ENCODE measurements at regions not wholly inside any gene's neighbourhood (a gene's known extent, or its start where the extent isn't known, plus 50 kb on each side); places are given as distances from the start of the nearest gene placed in this dataset.
"Not testable (repeated sequence)": the region's sequence is repeated elsewhere in the genome, so short reads cannot be mapped to it uniquely, and the experiment has no call there.

DNA sequence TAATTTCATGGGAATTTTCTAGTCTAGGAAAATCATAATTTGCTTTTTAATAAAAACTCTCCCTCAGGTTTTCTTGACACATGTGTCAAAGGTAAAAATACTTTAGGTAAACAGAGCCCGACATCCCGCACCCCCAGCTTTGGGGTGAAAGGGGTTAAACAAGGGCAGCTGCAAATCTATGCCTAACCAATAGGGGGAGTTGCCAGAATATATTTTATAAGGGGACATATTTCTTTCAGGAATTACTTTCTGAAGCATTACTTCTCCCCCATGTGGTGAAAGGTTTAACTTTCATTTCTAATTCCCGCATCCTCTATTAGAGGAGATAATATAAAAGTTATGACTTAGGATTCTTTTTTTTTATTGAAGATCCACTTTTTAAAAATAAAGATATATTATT lies 53.9 kb upstream of the HEPH start:
- peak; percentile 0 for DNase-seq

DNA sequence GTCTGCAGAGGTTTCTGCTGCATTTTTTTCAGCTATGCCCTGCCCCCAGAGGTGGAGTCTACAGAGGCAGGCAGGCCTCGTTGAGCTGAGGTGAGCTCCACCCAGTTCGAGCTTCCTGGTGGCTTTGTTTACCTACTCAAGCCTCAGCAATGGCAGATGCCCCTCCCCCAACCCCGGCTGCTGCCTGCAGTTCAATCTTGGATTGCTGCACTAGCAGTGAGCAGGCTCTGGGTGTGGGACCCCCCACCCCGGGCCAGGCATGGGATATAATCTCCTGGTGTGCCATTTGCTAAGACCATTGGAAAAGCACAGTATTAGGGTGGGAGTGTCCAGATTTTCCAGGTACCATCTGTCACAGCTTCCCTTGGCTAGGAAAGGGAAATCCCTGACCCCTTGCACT lies 56.2 kb upstream of the HEPH start:
- DNase-seq = not testable (repeated sequence)

DNA sequence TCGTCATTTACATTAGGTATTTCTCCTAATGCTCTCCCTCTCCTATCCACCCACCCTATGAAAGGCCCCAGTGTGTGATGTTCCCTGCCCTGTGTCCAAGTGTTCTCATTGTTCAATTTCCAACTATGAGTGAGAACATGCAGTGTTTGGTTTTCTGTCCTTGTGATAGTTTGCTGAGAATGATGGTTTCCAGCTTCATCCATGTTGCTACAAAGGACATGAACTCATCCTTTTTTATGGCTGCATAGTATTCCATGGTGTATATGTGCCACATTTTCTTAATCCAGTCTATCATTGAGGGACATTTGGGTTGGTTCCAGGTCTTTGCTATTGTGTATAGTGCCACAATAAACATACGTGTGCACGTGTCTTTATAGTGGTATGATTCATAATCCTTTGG lies 61.6 kb upstream of the HEPH start:
- DNase-seq = not testable (repeated sequence)

DNA sequence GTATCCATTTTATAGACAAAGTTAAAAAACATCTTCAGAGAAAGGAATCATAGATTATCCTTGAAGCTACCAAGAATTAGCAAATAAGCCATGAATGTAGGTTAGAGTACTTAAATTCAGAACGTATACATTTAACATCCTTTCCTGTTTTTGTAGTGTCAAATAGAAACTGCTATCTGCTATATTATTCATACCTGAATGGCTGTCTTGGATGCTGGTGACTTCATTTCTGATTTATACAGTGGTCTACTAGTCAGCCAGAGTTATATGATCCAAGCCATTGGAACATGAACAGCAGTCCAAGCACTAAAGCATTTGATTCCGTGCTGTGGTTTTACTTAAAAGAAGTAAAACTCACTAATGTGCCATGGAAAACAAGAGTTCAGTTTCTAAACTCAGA lies 58.3 kb upstream of the VSIG4 start:
- no peak for DNase-seq

GRCh38 chrX:66096987-66097386 lies 57.1 kb upstream of the VSIG4 start:
- DNase-seq = not testable (repeated sequence)

DNA sequence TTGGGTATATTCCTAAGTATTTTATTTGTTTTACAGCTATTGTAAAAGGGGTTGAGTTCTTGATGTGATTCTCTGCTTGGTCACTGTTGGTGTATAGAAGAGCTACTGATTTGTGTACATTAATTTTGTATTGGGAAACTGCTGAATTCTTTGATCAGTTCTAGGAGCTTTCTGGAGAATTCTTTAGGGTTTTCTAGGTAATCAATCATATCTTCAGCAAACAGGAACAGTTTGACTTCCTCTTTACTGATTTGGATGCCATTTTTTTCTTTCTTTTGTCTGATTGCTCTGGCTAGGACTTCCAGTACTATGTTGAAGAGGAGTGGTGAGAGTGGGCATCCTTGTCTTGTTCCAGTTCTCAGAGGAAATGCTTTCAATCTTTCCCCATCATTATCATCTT lies 50.1 kb upstream of the VSIG4 start:
- DNase-seq = not testable (repeated sequence)

All from effector CD8-positive, alpha-beta T cell (primary cell).